H1 (cell line): ENCODE measurements at regions not wholly inside any gene's neighbourhood (a gene's known extent, or its start where the extent isn't known, plus 50 kb on each side); places are given as distances from the start of the nearest gene placed in this dataset.

Experiments used
- CTCF ChIA-PET: fragments of 300-600 bp; sonication (Branson Sonifier 250); formaldehyde crosslinking; loops from one replicate; lab custom pipeline; 2021; ENCODE audit not compliant: partially characterized antibody; lab: Charles Lee
- POLR2A ChIA-PET: fragments of 300-600 bp; sonication (Branson Sonifier 250); formaldehyde crosslinking; loops from one replicate; lab custom pipeline; 2021; ENCODE audit warnings: inconsistent platforms; ENCODE audit not compliant: partially characterized antibody; lab: Charles Lee
- DNase-seq, 2 experiments: peaks; one replicate each; pipeline versions ENCODE4 v3.0.0 to v3.0.0-alpha.2; 2010 to 2022; ENCODE audit warnings: low spot score in 2 of 2, low read depth in 1 of 2, mixed read lengths in 1 of 2
- FAIRE-seq: peaks from 2 replicates; lab custom pipeline; 2011; peaks lifted over from hg19 to GRCh38; lab: Jason Lieb, UNC
- H2AFZ ChIP-seq: 2 replicates; pipeline ENCODE4 v1.8.1; 2012; ENCODE audit warnings: low read length, inconsistent platforms
- H2AK5ac ChIP-seq: 2 replicates; pipeline ENCODE4 v1.6.1; 2013; ENCODE audit warnings: low read depth, low read length
- H2BK120ac ChIP-seq: replicated peaks from 2 replicates; pipeline ENCODE3; 2013; ENCODE audit warnings: low read depth, low read length, inconsistent platforms
- H2BK12ac ChIP-seq: 2 replicates; pipeline ENCODE4 v1.6.1; 2013; ENCODE audit warnings: low read depth, low read length
- H2BK15ac ChIP-seq: 2 replicates; pipeline ENCODE4 v1.6.1; 2013; ENCODE audit warnings: low read length
- H2BK20ac ChIP-seq: 2 replicates; pipeline ENCODE4 v1.6.1; 2013; ENCODE audit warnings: low read length
- H2BK5ac ChIP-seq: 2 replicates; pipeline ENCODE4 v1.6.1; 2013; ENCODE audit warnings: low read depth, low read length
- H3K14ac ChIP-seq: 2 replicates; pipeline ENCODE4 v1.6.1; 2013; ENCODE audit warnings: inconsistent platforms; ENCODE audit not compliant: insufficient read length
- H3K18ac ChIP-seq: 2 replicates; pipeline ENCODE4 v1.6.1; 2013; ENCODE audit warnings: low read length; ENCODE audit errors: extremely low read depth
- H3K23ac ChIP-seq: 2 replicates; pipeline ENCODE4 v1.6.1; 2013; ENCODE audit warnings: inconsistent platforms; ENCODE audit not compliant: insufficient read length
- H3K23me2 ChIP-seq: 2 replicates; pipeline ENCODE4 v1.6.1; 2013; ENCODE audit warnings: low read depth, low read length
- H3K27ac ChIP-seq: 2 replicates; pipeline ENCODE4 v1.6.1; 2011; ENCODE audit warnings: low read depth, low read length, inconsistent platforms
- H3K27me3 ChIP-seq, 4 experiments: replicated peaks in 1 of 4; 1 replicate in 1 of 4; 2 replicates in 3 of 4; pipeline versions ENCODE4 v1.6.1 to v1.8.1; 2011 to 2013; ENCODE audit warnings: low read length in 3 of 4, mild to moderate bottlenecking in 3 of 4, inconsistent platforms in 2 of 4, mixed read lengths in 2 of 4, moderate library complexity in 1 of 4; ENCODE audit not compliant: control insufficient read depth in 3 of 4, insufficient read depth in 3 of 4; ENCODE audit errors: extremely low read depth in 1 of 4
- H3K36me3 ChIP-seq, 4 experiments: 2 replicates each; pipeline versions ENCODE4 v1.6.1 to v1.8.1; 2011 to 2013; ENCODE audit warnings: mild to moderate bottlenecking in 4 of 4, low read length in 3 of 4, moderate library complexity in 2 of 4, control low read depth in 1 of 4, inconsistent platforms in 1 of 4; ENCODE audit not compliant: insufficient read depth in 4 of 4, control insufficient read depth in 2 of 4
- H3K4ac ChIP-seq: replicated peaks from 2 replicates; pipeline ENCODE3; 2013; ENCODE audit warnings: low read length, low read depth, mixed read lengths, inconsistent platforms; ENCODE audit not compliant: insufficient read length
- H3K4me1 ChIP-seq, 4 experiments: replicated peaks in 1 of 4; 1 replicate in 1 of 4; 2 replicates in 3 of 4; pipeline versions ENCODE4 v1.6.1 to v1.8.1; 2011 to 2013; ENCODE audit warnings: low read length in 3 of 4, inconsistent platforms in 2 of 4, mixed read lengths in 1 of 4; ENCODE audit not compliant: insufficient read depth in 4 of 4, control insufficient read depth in 3 of 4
- H3K4me2 ChIP-seq, 2 experiments: 2 replicates each; pipeline versions ENCODE4 v1.6.1 to v1.8.1; 2011 to 2013; ENCODE audit warnings: low read depth in 2 of 2, low read length in 2 of 2, control low read depth in 1 of 2, inconsistent platforms in 1 of 2, mild to moderate bottlenecking in 1 of 2; ENCODE audit not compliant: insufficient read depth in 1 of 2
- H3K4me3 ChIP-seq, 4 experiments: fragments of 200-600, 300-600 bp in 1 of 4; sonication (generic), shearing (Covaris generic), sonication (Bioruptor Twin) in 1 of 4; 2 replicates each; pipeline versions ENCODE4 v1.5.1 to v1.8.1; 2011 to 2016; ENCODE audit warnings: low read length in 4 of 4, low read depth in 3 of 4, control low read depth in 2 of 4, inconsistent platforms in 2 of 4, mild to moderate bottlenecking in 2 of 4, mixed read lengths in 1 of 4, moderate library complexity in 1 of 4; ENCODE audit not compliant: insufficient read depth in 2 of 4; ENCODE audit errors: extremely low read depth in 1 of 4
- H3K56ac ChIP-seq: replicated peaks from 2 replicates; pipeline ENCODE3; 2013; ENCODE audit warnings: low read depth, mild to moderate bottlenecking, mixed read lengths, low read length, inconsistent platforms; ENCODE audit not compliant: insufficient read length
- H3K79me1 ChIP-seq: 2 replicates; pipeline ENCODE4 v1.6.1; 2013; ENCODE audit warnings: low read depth, low read length, control low read depth
- H3K79me2 ChIP-seq, 2 experiments: 2 replicates each; pipeline versions ENCODE4 v1.6.1 to v1.8.1; 2012 to 2013; ENCODE audit warnings: low read length in 2 of 2, mild to moderate bottlenecking in 2 of 2, inconsistent platforms in 1 of 2; ENCODE audit not compliant: insufficient read depth in 2 of 2, control insufficient read depth in 1 of 2
- H3K9ac ChIP-seq, 4 experiments: replicated peaks in 1 of 4; 1 replicate in 1 of 4; 2 replicates in 3 of 4; pipeline versions ENCODE4 v1.6.1 to v1.8.1; 2011 to 2013; ENCODE audit warnings: low read depth in 3 of 4, low read length in 3 of 4, control low read depth in 2 of 4, mild to moderate bottlenecking in 2 of 4, moderate library complexity in 2 of 4, inconsistent platforms in 1 of 4; ENCODE audit errors: extremely low read depth in 1 of 4
- H3K9me3 ChIP-seq, 2 experiments: 2 replicates each; pipeline versions ENCODE4 v1.6.1 to v1.8.1; 2012 to 2013; ENCODE audit warnings: mild to moderate bottlenecking in 2 of 2, moderate library complexity in 2 of 2, control low read depth in 1 of 2, inconsistent platforms in 1 of 2, low read depth in 1 of 2, low read length in 1 of 2, mixed read lengths in 1 of 2; ENCODE audit not compliant: insufficient read depth in 2 of 2
- H4K20me1 ChIP-seq, 2 experiments: replicated peaks in 1 of 2; 2 replicates each; pipeline versions ENCODE3 to v1.8.1; 2011 to 2013; ENCODE audit warnings: inconsistent platforms in 2 of 2, low read length in 2 of 2, mild to moderate bottlenecking in 1 of 2; ENCODE audit not compliant: insufficient read depth in 2 of 2, control insufficient read depth in 1 of 2
- H4K5ac ChIP-seq: 2 replicates; pipeline ENCODE4 v1.6.1; 2013; ENCODE audit warnings: low read length, low read depth, mixed read lengths, inconsistent platforms; ENCODE audit not compliant: insufficient read length
- H4K8ac ChIP-seq: 2 replicates; pipeline ENCODE4 v1.8.0; 2013; ENCODE audit warnings: mild to moderate bottlenecking, moderate library complexity, low read length, inconsistent platforms; ENCODE audit not compliant: insufficient read depth; ENCODE audit errors: extremely low read depth
- H4K91ac ChIP-seq: replicated peaks from 2 replicates; pipeline ENCODE3; 2013; ENCODE audit warnings: low read length, mixed read lengths, inconsistent platforms; ENCODE audit not compliant: insufficient read length
- BACH1 ChIP-seq: IDR thresholded peaks from 2 replicates; pipeline ENCODE4 v1.6.1; 2012; ENCODE audit warnings: low read length, improper control_type of control experiment
- CBX5 ChIP-seq: fragments of 300-800, 300-1000 bp; sonication (generic); IDR thresholded peaks from 2 replicates; pipeline ENCODE4 v1.7.1; 2016; ENCODE audit warnings: antibody characterized with exemption, low read length, low read depth
- CBX8 ChIP-seq: fragments of 300-800, 300-1000 bp; sonication (generic); IDR thresholded peaks from 2 replicates; pipeline ENCODE4 v1.7.1; 2016; ENCODE audit warnings: low read depth, low read length, borderline replicate concordance
- CREB1 ChIP-seq: IDR thresholded peaks from 2 replicates; pipeline ENCODE4 v1.6.1; 2012; ENCODE audit warnings: inconsistent platforms
- EP300 ChIP-seq, 2 experiments: IDR thresholded peaks; 1 replicate in 1 of 2; 2 replicates in 1 of 2; pipeline ENCODE4 v1.6.1; 2011 to 2012; ENCODE audit warnings: low read depth in 2 of 2, low read length in 2 of 2, mild to moderate bottlenecking in 2 of 2, borderline replicate concordance in 1 of 2, inconsistent platforms in 1 of 2, moderate library complexity in 1 of 2
- FOSL1 ChIP-seq: IDR thresholded peaks from 2 replicates; pipeline ENCODE4 v1.6.1; 2011; ENCODE audit warnings: mild to moderate bottlenecking, low read depth, low read length, moderate library complexity; ENCODE audit not compliant: insufficient read depth
- GABPA ChIP-seq: IDR thresholded peaks from 2 replicates; pipeline ENCODE4 v1.6.1; 2011; ENCODE audit warnings: mild to moderate bottlenecking, low read length, moderate library complexity, borderline replicate concordance; ENCODE audit not compliant: insufficient read depth
- HDAC6 ChIP-seq: IDR thresholded peaks from one replicate; pipeline ENCODE4 v1.7.1; 2012; ENCODE audit warnings: low read depth, mild to moderate bottlenecking, inconsistent platforms, low read length, moderate library complexity
- JUND ChIP-seq: IDR thresholded peaks from 2 replicates; pipeline ENCODE4 v1.6.1; 2011; ENCODE audit warnings: mild to moderate bottlenecking, improper control_type of control experiment, low read length
- MAFK ChIP-seq: IDR thresholded peaks from 2 replicates; pipeline ENCODE4 v1.6.1; 2012; ENCODE audit warnings: low read depth, mild to moderate bottlenecking, improper control_type of control experiment, low read length
- PHF8 ChIP-seq: fragments of 200-600 bp; sonication (generic); conservative IDR thresholded peaks from 2 replicates; pipeline ENCODE4 v1.7.1; 2012; ENCODE audit warnings: low read depth, mild to moderate bottlenecking, inconsistent platforms, low read length, moderate library complexity
- RAD21 ChIP-seq, 2 experiments: IDR thresholded peaks in 1 of 2; conservative IDR thresholded peaks in 1 of 2; 2 replicates each; pipeline ENCODE4 v1.6.1; 2011; ENCODE audit warnings: low read depth in 2 of 2, low read length in 2 of 2, improper control_type of control experiment in 1 of 2, inconsistent platforms in 1 of 2, mild to moderate bottlenecking in 1 of 2, moderate library complexity in 1 of 2
- SP4 ChIP-seq: IDR thresholded peaks from 2 replicates; pipeline ENCODE4 v1.6.1; 2012; ENCODE audit warnings: low read length, inconsistent platforms
- SRF ChIP-seq: IDR thresholded peaks from 2 replicates; pipeline ENCODE4 v1.6.1; 2011; ENCODE audit warnings: mild to moderate bottlenecking, low read depth, low read length, moderate library complexity
- WGBS, 2 experiments: shearing (Covaris generic) in 1 of 2; methylation state at CpG; one replicate each; pipeline versions ENCODE4 v1.1.6 to v1.1.7; 2013 to 2015; ENCODE audit warnings: low lambda C conversion rate in 2 of 2, mixed read lengths in 2 of 2, inconsistent platforms in 1 of 2, low coverage in 1 of 2, missing lambda C conversion rate in 1 of 2; ENCODE audit not compliant: insufficient replicate concordance in 2 of 2, insufficient coverage in 1 of 2, insufficient read length in 1 of 2; ENCODE audit errors: extremely low coverage in 1 of 2, missing lambda C conversion rate in 1 of 2; 5-methylcytosine and 5-hydroxymethylcytosine counted together
- TF ChIP-seq, protein P1 (sequence below): IDR thresholded peaks from 2 replicates; pipeline ENCODE4 v1.6.1; 2012; ENCODE audit warnings: inconsistent platforms

DNA sequence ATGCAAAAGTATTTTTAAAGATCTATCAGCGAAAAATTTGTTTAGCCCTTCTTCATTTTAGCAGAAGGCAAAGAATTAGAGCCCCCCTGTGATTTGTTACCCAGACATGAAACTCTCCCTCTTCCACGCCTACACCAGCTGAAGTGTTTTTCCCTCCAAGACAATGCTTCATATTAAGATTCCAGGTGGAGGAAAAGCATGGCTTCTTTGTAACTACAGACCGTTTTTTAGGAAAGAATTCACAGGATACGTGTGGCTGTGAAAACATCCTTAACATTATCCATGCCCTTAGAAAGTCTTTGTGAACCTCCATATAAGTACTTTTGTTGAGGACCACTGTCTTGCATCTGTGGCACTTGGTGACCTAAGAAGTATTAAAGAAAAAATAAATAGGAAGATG lies 121.8 kb upstream of the MTAP start:
- no peak for DNase-seq
- no peaks in the 10 kb centered on the region for H3K36me3 ChIP-seq
- WGBS, 2 experiments, result 92% methylated on average over 4 of the region's 4 CpGs; no CpG with 5 or more reads in 1 of the 2 experiments
- H3K18ac ChIP-seq, result no peak overlapping the region
- no peaks in the 10 kb centered on the region for H3K79me1 ChIP-seq
- H3K56ac ChIP-seq, result no peak overlapping the region
- ChIA-PET POLR2A (no interaction called here), CTCF (interaction anchor here (1.3 kb wide), 1 partner anchor 47 kb away, joined by 3 read pairs; no protein-coding TSS in a partner anchor)
- H4K20me1 ChIP-seq, result no peaks in the 10 kb centered on the region
- no peaks in the 10 kb centered on the region for H3K9me3 ChIP-seq
- FAIRE-seq, result no peak
- no peaks in the 10 kb centered on the region for H3K79me2 ChIP-seq
- H2BK120ac ChIP-seq, result no peak overlapping the region
- no peak overlapping the region for H2BK5ac ChIP-seq
- H2BK15ac ChIP-seq, result no peak overlapping the region
- H3K4me3 ChIP-seq, result no peak overlapping the region
- H3K27ac ChIP-seq, result no peak overlapping the region
- H3K14ac ChIP-seq, result no peak overlapping the region
- H3K23me2 ChIP-seq, result no peaks in the 10 kb centered on the region
- H3K27me3 ChIP-seq, result no peaks in the 10 kb centered on the region
- no peak overlapping the region for H3K23ac ChIP-seq
- H3K4me1 ChIP-seq, result no peaks in the 10 kb centered on the region
- no peak overlapping the region for H2BK20ac ChIP-seq
- 0 out of 2 replicates have a peak overlapping the region, but pooled peaks have one; percentile 15 for H2AFZ ChIP-seq
- no peak overlapping the region for H3K4me2 ChIP-seq
- H3K4ac ChIP-seq, result no peak overlapping the region
- H2BK12ac ChIP-seq, result no peak overlapping the region
- H4K5ac ChIP-seq, result no peak overlapping the region
- no peak overlapping the region for H4K91ac ChIP-seq
- no peak overlapping the region for H4K8ac ChIP-seq
- H3K9ac ChIP-seq, result no peak overlapping the region
- H2AK5ac ChIP-seq, result no peak overlapping the region
- TF ChIP-seq SRF, result no peak
- TF ChIP-seq GABPA, result no peak
- TF ChIP-seq MAFK, result no peak
- TF ChIP-seq CBX5, result no peak
- no peak for TF ChIP-seq BACH1
- no peak for TF ChIP-seq PHF8
- TF ChIP-seq FOSL1, result no peak
- TF ChIP-seq CREB1, result no peak
- TF ChIP-seq, protein P1, sequence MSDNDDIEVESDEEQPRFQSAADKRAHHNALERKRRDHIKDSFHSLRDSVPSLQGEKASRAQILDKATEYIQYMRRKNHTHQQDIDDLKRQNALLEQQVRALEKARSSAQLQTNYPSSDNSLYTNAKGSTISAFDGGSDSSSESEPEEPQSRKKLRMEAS, result no peak
- no peak for TF ChIP-seq EP300 (IDR thresholded peaks at IDR 0.05; ENCODE audit: borderline replicate concordance in 1 of 2, low read depth in 2 of 2, low read length in 2 of 2)
- TF ChIP-seq SP4, result no peak
- no peak for TF ChIP-seq CBX8
- TF ChIP-seq HDAC6, result no peak
- TF ChIP-seq JUND, result no peak
- TF ChIP-seq RAD21 (IDR thresholded peaks at IDR 0.05 in 1 of 2, conservative IDR thresholded peaks at IDR 0.05 in 1 of 2; ENCODE audit: low read depth in 2 of 2, low read length in 2 of 2), result no peak
